HS-27A (cell line): ENCODE measurements at regions not wholly inside any gene's neighbourhood (a gene's known extent, or its start where the extent isn't known, plus 50 kb on each side); places are given as distances from the start of the nearest gene placed in this dataset.
"Not testable (repeated sequence)": the region's sequence is repeated elsewhere in the genome, so short reads cannot be mapped to it uniquely, and the experiment has no call there.

ENCODE experiments used
- DNase-seq: peaks from one replicate; pipeline ENCODE4 v3.0.0-alpha.2; 2012; ENCODE audit warnings: low read depth, missing footprints

GRCh38 chr5:98206566-98206965 is 566.9 kb upstream of the RGMB start:
- DNase-seq, result no peak

DNA sequence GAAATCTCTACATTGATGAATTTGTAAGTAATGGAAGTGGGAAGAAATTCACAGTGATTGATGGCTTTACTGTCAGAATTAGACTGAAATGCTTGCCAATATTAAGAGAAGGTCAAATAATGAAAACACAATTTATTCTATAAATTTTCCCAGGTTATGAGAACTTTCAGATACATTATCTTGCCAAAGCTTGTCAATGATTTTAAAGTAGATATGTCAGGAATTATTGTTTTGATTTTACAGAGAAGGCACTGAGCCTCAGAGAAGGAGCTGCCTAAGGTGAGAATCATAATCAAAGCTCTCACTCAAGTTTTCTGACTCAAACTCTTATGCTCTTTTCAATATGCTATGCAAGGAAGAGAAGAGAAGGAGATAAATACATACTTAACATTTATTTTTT is 564.0 kb upstream of the RGMB start:
- DNase-seq, result no peak

GRCh38 chr5:98214240-98215051 is 559.0 kb upstream of the RGMB start:
- peak; percentile 73 for DNase-seq

DNA sequence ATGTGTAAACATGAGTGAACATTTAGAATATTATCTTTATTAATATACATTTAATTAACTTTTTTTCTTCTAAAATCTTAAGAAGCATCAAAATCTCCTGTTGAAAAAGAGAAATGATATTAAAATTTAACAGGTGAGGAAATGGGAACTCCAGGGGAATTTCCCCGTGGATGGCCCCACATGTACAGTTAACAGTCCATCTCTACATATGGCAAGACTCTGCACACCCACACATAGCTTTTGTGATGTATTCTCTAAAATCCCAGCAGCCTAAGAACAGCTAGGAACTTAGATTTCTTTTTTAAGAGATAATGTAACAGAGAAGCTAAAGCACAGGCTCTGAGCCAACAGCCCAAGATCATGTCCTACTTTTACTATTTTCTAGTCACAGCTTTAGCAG is 556.3 kb upstream of the RGMB start:
- DNase-seq, result no peak

GRCh38 chr5:98218838-98219237 is 554.6 kb upstream of the RGMB start:
- DNase-seq, result no peak

DNA sequence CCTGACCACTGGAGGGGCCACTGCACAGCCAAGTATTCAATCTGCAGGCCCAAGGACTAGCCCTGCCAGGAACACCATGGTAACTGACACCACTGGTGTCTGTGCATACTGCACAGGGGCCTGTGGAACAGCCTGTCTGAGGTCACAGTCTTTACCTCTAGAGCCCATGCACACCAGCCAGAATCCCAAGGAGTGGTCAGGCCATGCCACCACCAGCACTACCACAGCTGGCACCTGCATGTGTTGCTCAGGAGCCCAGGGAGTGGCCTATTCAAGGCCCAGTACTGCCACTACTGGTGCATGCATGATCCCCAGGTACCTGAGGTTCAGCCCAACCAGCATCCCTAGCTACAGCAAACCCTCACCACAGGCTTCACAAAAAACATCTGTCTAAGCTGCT is 546.0 kb upstream of the RGMB start:
- DNase-seq, result no peak

- DNase-seq, result no peak
Observed at GRCh38 chr5:98231089-98231488, 542.4 kb upstream of the RGMB start.

- DNase-seq, result not testable (repeated sequence)
Observed at GRCh38 chr5:98237794-98238193, 535.7 kb upstream of the RGMB start.

DNA sequence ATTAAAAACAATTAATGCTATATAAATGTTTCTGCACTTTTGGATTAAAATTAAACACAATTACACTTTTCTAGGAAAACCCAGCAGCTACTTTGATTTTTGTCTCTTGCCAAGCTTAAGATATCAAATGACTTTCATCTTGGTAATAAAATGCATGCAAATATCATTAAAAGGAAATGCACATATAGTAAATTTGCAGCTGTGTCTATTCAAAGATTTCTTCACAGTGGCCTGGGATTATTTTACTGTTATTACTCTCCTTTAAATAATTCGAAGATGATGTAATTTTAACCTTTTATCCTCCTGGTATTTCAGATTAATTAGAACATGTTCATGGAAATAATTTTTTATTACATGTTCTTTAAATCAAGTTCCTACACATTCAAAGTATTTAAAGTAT is 529.5 kb upstream of the RGMB start:
- no peak for DNase-seq

DNA sequence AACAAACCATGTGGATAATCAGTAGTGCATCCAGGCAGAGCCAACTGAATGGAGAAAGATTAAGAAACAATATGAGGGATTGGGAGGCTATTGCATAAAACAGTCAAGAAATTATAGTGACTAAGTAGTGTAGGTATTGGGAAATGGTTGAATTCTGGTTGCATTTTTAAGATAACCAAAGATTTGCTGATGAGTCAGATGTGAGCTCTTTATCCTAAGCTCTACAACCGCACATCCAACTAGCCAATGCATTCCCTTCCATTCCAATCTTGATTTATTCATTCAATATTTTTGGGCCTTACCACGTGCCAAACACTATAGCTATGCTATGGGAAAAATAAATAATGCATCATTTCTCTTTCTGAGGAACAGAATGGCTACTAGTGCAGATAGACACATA is 524.5 kb upstream of the RGMB start:
- peak; percentile 59 for DNase-seq

- no peak for DNase-seq
Observed at GRCh38 chr5:98258939-98259338, 514.5 kb upstream of the RGMB start.

DNA sequence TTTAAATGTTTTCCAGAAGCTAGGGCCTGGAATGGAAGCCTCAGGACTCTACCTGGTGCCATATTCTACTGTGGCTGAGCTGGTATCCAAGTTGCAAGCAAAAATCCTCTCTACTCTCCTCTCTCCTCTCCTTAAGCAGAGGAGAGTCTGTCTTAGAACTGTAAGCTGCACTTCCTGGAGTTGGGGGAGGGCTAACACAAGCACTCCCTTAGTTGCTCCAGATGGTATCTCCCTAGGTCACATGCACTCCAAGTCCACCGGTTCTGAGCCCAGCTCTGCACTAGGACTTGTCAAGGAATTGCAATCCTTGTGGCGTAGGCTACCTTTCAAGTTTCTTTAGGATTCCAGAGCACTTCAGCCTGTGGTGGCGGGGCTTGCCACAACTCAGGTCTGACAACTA is 513.9 kb upstream of the RGMB start:
- no peak for DNase-seq

DNA sequence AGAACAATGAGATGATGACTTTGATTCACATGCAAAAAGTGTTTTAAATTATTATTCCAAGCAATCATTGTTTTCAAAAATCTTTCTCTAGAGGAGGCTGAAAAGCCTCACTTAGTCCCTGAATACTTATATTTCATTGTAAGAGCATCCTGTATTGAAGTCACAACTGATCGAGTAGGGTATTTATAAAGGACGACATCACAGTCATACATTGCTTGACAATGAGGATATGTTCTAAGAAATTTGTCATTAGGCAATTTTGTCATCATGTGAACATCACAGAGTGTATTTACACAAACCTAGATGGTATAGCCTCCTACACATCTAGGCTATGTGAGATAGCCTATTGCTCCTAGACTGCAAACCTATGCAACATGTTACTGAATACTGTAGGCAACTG is 510.4 kb upstream of the RGMB start:
- no peak for DNase-seq

DNA sequence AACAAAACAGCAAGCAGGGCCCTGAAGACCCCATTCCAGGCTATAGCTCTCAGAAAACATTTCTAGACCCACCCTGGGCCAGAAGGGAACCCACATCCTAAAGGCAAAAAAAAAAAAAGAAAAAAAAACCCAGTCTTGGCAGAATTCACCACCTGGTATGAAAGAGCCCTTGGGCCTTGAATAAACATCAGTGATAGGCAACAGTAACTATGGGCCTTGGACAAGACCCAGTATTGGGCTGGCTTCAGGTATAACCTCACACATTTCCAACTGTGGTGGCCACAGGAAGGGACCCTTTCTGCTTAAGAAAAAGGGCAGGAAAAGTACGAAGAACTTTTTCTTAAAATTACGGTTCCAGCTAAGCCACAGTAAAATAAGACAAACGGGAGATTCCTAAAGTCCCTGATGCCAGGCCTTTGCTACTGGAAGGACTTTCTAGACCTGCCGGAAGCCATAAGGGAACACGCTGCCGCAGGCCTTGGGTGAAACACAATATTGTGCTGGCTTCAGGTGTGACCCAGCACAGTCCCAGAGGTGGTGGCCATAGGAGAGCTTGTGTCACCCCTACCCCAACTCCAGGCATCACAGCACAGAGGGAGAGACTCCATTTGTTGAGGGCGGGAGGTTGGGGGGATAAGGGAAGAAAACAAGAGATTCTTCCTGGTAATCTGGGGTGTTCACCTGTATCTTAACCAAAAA is 505.2 kb upstream of the RGMB start:
- DNase-seq, result no peak

- DNase-seq, result no peak
Observed at GRCh38 chr5:98275980-98276379, 497.5 kb upstream of the RGMB start.

GRCh38 chr5:98282521-98282920 is 490.9 kb upstream of the RGMB start:
- no peak for DNase-seq

DNA sequence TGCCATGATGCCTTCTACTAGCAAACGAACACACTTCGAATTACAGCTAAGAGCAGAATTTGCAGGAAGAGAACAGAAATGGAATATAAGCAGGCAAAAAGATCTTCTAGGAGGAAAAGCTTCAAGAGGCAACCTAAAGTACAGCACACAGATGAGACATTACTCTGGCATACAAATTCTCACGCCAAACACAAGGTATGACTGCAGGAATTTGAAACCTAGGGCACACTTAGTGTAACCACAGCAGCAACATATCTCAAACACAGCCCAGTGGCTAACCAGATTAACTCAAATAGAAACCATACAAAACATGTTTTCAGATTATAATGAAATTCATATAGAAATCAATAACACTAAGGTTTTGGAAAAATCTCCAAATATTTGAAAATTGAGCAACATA is 481.0 kb upstream of the RGMB start:
- DNase-seq, result no peak

GRCh38 chr5:98296426-98296825 is 477.0 kb upstream of the RGMB start:
- no peak for DNase-seq

- no peak for DNase-seq
Observed at GRCh38 chr5:98299435-98299834, 474.0 kb upstream of the RGMB start.

GRCh38 chr5:98301547-98301946 is 471.9 kb upstream of the RGMB start:
- DNase-seq, result no peak

DNA sequence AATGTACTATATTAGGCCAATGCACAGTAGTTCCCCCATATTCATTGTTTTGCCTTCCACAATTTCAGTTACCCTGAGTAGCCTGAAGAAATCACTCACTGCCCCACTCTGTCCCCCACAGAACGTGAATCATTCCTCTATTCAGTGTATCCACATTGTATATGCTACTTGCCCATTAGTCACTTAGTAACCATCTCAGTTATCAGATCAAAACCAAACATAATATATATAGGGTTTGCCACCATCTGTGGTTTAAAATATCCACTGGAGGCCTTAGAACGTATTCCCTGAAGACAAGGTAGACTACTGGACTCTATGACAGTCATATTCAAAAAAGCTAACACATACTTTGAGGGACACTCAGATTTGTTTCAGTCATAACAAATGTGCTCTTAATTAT is 465.7 kb upstream of the RGMB start:
- DNase-seq, result no peak

DNA sequence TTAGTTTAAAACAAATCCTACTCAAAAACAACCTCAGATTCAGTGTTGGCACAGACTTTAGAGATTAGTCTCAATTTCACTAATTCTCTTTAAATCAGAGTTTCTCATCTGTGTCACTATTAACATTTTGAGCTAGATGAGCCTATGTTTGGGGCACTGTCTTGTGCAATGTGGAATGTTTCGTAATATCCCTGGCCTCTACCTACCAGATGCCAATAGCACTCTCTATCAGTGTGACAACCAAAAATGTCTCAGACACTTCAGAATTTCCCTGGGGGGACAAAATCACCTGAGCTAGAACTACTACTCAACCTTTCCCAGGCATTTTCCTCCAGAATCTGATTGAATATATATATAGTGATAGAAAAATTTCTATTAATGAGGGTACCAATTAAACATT is 465.2 kb upstream of the RGMB start:
- DNase-seq, result no peak

DNA sequence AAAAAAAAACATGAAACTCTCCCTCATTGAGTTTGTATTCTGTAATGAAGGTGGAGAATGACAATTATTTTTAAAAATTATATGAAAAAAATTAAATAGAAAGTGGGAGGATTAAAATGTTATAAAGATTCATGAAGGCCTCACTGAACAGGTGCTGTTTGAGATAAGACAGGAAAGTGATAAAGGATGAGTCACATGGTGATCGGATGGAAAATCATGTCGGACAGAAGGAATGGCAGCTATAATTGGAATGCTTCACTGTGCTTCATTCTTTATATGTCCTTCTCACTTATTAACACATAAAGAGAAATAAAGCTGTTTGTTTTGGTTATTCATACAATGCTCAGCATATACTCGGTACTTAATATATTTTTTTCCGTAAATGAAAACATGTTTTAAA is 464.5 kb upstream of the RGMB start:
- no peak for DNase-seq
